22Rv1 (cell line): ENCODE measurements at regions not wholly inside any gene's neighbourhood (a gene's known extent, or its start where the extent isn't known, plus 50 kb on each side); places are given as distances from the start of the nearest gene placed in this dataset.

ENCODE experiments used
- CTCF ChIP-seq: fragments of 450-650 bp; IDR thresholded peaks from 2 replicates; pipeline ENCODE4 v1.5.1; 2017; ENCODE audit warnings: mild to moderate bottlenecking
- ZFX ChIP-seq: fragments of 450-650 bp; IDR thresholded peaks from 2 replicates; pipeline ENCODE4 v1.6.1; 2017; ENCODE audit warnings: antibody characterized with exemption, borderline replicate concordance

DNA sequence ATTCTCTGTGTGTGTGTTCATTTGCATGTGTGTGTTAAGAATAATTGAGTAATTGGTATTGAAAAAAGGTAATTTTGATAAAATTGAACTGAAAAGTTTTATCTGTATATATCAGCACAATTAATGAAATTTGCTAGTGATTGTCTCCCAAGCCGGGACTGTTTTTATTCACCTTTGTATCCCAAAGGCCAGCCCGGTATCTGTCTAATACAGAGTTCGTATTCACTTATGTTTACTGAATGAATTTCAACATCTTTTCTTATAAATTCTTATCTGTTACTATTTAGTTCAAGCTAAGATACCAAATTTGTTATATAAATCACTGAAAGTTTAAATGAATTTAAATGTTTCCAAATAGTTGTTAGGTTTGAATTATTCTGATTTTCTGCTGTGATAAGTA is 394.0 kb upstream of the NAALADL2 start:
- TF ChIP-seq CTCF (no peak), ZFX (no peak)
